ENCODE measurements at regions not wholly inside any gene's neighbourhood (a gene's known extent, or its start where the extent isn't known, plus 50 kb on each side); places are given as distances from the start of the nearest gene placed in this dataset.

- in situ Hi-C loops (cut with MboI): no loop called here
These were observed 1217.8 kb upstream of the PCDH20 start for GRCh38 chr13:62633448-62633847.

More at GRCh38 chr13:62633448-62633847, 1217.8 kb upstream of the PCDH20 start:
- WGBS (ENCODE audit: insufficient coverage, insufficient replicate concordance, low lambda C conversion rate, missing lambda C conversion rate): 41% methylated on average over 1 of the region's 1 CpG
- Histone ChIP-seq H3K4me3 (no peak overlapping the region), H3K9me3 (replicated peaks; ENCODE audit: control insufficient read depth, insufficient read depth, low read length) (no peaks in the 10 kb centered on the region), H3K9ac (ENCODE audit: control insufficient read depth, insufficient read depth, low read length) (no peak overlapping the region), H3K27me3 (replicated peaks in 1 of 2; ENCODE audit: control insufficient read depth in 2 of 2, insufficient read depth in 2 of 2, low read length in 1 of 2) (no peaks in the 10 kb centered on the region), H3K4me2 (ENCODE audit: control insufficient read depth, insufficient read depth) (no peak overlapping the region), H4K20me1 (ENCODE audit: control insufficient read depth, insufficient read depth) (no peaks in the 10 kb centered on the region), H3K4me1 (ENCODE audit: control insufficient read depth, insufficient read depth, low read length) (no peaks in the 10 kb centered on the region), H3K27ac (ENCODE audit: control insufficient read depth, insufficient read depth) (no peak overlapping the region), H3K79me2 (ENCODE audit: control insufficient read depth, insufficient read depth, low read length) (no peaks in the 10 kb centered on the region), H3K36me3 (ENCODE audit: control insufficient read depth in 2 of 2, insufficient read depth in 2 of 2, low read length in 1 of 2) (no peaks in the 10 kb centered on the region), H2AFZ (ENCODE audit: control insufficient read depth, low read depth, low read length) (no peak overlapping the region)
- TF ChIP-seq ZBTB33 (IDR thresholded peaks at IDR 0.05) (no peak), MYB (IDR thresholded peaks at IDR 0.05; ENCODE audit: borderline replicate concordance, low read depth, low read length) (no peak), SMARCA5 (IDR thresholded peaks at IDR 0.05) (no peak), CREB1 (IDR thresholded peaks at IDR 0.05; ENCODE audit: low read depth) (no peak), ATF3 (IDR thresholded peaks at IDR 0.05; ENCODE audit: borderline replicate concordance, extremely low read depth, low read depth, low read length) (no peak), BCL3 (IDR thresholded peaks at IDR 0.05; ENCODE audit: borderline replicate concordance, insufficient read depth, low read depth, low read length, poor library complexity, severe bottlenecking) (no peak), PAX5 (IDR thresholded peaks at IDR 0.05; ENCODE audit: borderline replicate concordance, low read depth, low read length) (no peak), NR2F1 (conservative IDR thresholded peaks at IDR 0.05) (no peak), SP1 (IDR thresholded peaks at IDR 0.05; ENCODE audit: low read depth, low read length) (no peak)
- DNase-seq (ENCODE audit: low read depth, low spot score) (no peak), FAIRE-seq (no peak), ATAC-seq (no peak)
- SMC1A ChIA-PET (ENCODE audit: uncharacterized antibody, unreplicated experiment): no interaction called here
- RAD21 ChIA-PET (ENCODE audit: unreplicated experiment): no interaction called here
- CTCF ChIA-PET: no interaction called here
- POLR2A ChIA-PET: no interaction called here
- intact Hi-C loops (cut with micrococcal nuclease; ENCODE audit: unreplicated experiment): no loop called here
- no TSS peak for BruUV-seq (replicated peaks)
